OCI-LY3 (cell line): ENCODE measurements at regions not wholly inside any gene's neighbourhood (a gene's known extent, or its start where the extent isn't known, plus 50 kb on each side); places are given as distances from the start of the nearest gene placed in this dataset.

Experiments
- EZH2phosphoT487 ChIP-seq: fragments of 200-600 bp; shearing (Covaris generic); IDR thresholded peaks from 2 replicates; pipeline ENCODE4 v1.6.1; 2018; ENCODE audit warnings: antibody characterized with exemption, mixed run types, low read depth
- TF ChIP-seq, protein P1 (sequence below): fragments of 200-600, 300-600 bp; sonication (generic); IDR thresholded peaks from 2 replicates; pipeline ENCODE4 v1.5.1; 2014; ENCODE audit warnings: antibody characterized with exemption, low read length, low read depth

- TF ChIP-seq, protein P1, sequence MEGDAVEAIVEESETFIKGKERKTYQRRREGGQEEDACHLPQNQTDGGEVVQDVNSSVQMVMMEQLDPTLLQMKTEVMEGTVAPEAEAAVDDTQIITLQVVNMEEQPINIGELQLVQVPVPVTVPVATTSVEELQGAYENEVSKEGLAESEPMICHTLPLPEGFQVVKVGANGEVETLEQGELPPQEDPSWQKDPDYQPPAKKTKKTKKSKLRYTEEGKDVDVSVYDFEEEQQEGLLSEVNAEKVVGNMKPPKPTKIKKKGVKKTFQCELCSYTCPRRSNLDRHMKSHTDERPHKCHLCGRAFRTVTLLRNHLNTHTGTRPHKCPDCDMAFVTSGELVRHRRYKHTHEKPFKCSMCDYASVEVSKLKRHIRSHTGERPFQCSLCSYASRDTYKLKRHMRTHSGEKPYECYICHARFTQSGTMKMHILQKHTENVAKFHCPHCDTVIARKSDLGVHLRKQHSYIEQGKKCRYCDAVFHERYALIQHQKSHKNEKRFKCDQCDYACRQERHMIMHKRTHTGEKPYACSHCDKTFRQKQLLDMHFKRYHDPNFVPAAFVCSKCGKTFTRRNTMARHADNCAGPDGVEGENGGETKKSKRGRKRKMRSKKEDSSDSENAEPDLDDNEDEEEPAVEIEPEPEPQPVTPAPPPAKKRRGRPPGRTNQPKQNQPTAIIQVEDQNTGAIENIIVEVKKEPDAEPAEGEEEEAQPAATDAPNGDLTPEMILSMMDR: no peak
- TF ChIP-seq EZH2phosphoT487: no peak
These were observed 1172.1 kb upstream of the RAG2 start for GRCh38 chr11:37770145-37770544.
